ENCODE measurements at regions not wholly inside any gene's neighbourhood (a gene's known extent, or its start where the extent isn't known, plus 50 kb on each side); places are given as distances from the start of the nearest gene placed in this dataset.
"Not testable (repeated sequence)": the region's sequence is repeated elsewhere in the genome, so short reads cannot be mapped to it uniquely, and the experiment has no call there.

- not testable (repeated sequence) for DNase-seq
Observed at GRCh38 chr10:62500116-62500515, 125.9 kb downstream of the ZNF365 start.

- DNase-seq = no peak
Observed at GRCh38 chr10:62501547-62501946, 127.4 kb downstream of the ZNF365 start.

- DNase-seq = no peak
Observed at GRCh38 chr10:62502995-62503613, 128.9 kb downstream of the ZNF365 start.

GRCh38 chr10:62503872-62504271, 129.7 kb downstream of the ZNF365 start:
- no peak for DNase-seq

GRCh38 chr10:62506371-62506770, 132.2 kb downstream of the ZNF365 start:
- DNase-seq = no peak

GRCh38 chr10:62511238-62511637, 137.1 kb downstream of the ZNF365 start:
- DNase-seq = no peak

GRCh38 chr10:62511656-62512055, 137.5 kb downstream of the ZNF365 start:
- no peak for DNase-seq

GRCh38 chr10:62512732-62513475, 138.7 kb downstream of the ZNF365 start:
- no peak for DNase-seq

GRCh38 chr10:62514079-62514693, 140.0 kb downstream of the ZNF365 start:
- DNase-seq = no peak

GRCh38 chr10:62517252-62517651, 143.1 kb downstream of the ZNF365 start:
- no peak for DNase-seq

GRCh38 chr10:62527019-62527827, 153.1 kb downstream of the ZNF365 start:
- no peak for DNase-seq

GRCh38 chr10:62528441-62528840, 154.3 kb downstream of the ZNF365 start:
- no peak for DNase-seq

GRCh38 chr10:62529396-62529795, 155.2 kb downstream of the ZNF365 start:
- no peak for DNase-seq

- no peak for DNase-seq
Observed at GRCh38 chr10:62534031-62534430, 159.9 kb downstream of the ZNF365 start.

GRCh38 chr10:62538606-62539005, 164.4 kb downstream of the ZNF365 start:
- no peak for DNase-seq

- no peak for DNase-seq
Observed at GRCh38 chr10:62540389-62540788, 166.2 kb downstream of the ZNF365 start.

- DNase-seq = no peak
Observed at GRCh38 chr10:62541811-62542210, 167.6 kb downstream of the ZNF365 start.

- DNase-seq = no peak
Observed at GRCh38 chr10:62543571-62544355, 169.6 kb downstream of the ZNF365 start.

- DNase-seq = no peak
Observed at GRCh38 chr10:62545160-62546066, 171.2 kb downstream of the ZNF365 start.

GRCh38 chr10:62548686-62549085, 174.5 kb downstream of the ZNF365 start:
- DNase-seq = no peak

GRCh38 chr10:62550173-62550572, 176.0 kb downstream of the ZNF365 start:
- DNase-seq = no peak

Data from activated CD4-positive, alpha-beta T cell treated with anti-CD3 and anti-CD28 coated beads, Interleukin-2, amount 50 U/mL, for 1 hour (primary cell).